ENCODE measurements at regions not wholly inside any gene's neighbourhood (a gene's known extent, or its start where the extent isn't known, plus 50 kb on each side); places are given as distances from the start of the nearest gene placed in this dataset.

DNA sequence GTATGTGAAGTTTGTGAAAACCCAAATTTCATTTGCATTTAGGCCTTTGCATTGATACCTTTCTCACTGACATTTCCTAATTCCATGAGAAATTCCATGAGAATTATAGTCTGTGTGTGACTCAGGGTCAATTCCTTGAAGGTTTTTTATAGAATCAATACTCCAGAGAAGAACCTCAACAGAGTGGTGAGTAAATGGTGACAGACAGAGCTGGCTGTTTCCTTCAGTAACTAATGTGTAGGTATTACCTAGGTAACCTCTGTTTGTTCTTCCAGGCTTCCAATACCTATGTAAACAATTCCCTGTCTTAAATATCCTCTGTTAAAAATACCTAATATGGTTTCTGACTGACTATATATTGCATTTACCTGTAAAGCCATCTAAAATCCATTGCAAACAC is 117.0 kb downstream of the TTC8 start:
- no peak for TF ChIP-seq POLR2A (IDR thresholded peaks at IDR 0.05)
- TF ChIP-seq, protein P1, sequence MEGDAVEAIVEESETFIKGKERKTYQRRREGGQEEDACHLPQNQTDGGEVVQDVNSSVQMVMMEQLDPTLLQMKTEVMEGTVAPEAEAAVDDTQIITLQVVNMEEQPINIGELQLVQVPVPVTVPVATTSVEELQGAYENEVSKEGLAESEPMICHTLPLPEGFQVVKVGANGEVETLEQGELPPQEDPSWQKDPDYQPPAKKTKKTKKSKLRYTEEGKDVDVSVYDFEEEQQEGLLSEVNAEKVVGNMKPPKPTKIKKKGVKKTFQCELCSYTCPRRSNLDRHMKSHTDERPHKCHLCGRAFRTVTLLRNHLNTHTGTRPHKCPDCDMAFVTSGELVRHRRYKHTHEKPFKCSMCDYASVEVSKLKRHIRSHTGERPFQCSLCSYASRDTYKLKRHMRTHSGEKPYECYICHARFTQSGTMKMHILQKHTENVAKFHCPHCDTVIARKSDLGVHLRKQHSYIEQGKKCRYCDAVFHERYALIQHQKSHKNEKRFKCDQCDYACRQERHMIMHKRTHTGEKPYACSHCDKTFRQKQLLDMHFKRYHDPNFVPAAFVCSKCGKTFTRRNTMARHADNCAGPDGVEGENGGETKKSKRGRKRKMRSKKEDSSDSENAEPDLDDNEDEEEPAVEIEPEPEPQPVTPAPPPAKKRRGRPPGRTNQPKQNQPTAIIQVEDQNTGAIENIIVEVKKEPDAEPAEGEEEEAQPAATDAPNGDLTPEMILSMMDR (IDR thresholded peaks at IDR 0.05) = no peak

Measured in right lobe of liver (tissue), 4 donors.